ENCODE measurements at regions not wholly inside any gene's neighbourhood (a gene's known extent, or its start where the extent isn't known, plus 50 kb on each side); places are given as distances from the start of the nearest gene placed in this dataset.

DNA sequence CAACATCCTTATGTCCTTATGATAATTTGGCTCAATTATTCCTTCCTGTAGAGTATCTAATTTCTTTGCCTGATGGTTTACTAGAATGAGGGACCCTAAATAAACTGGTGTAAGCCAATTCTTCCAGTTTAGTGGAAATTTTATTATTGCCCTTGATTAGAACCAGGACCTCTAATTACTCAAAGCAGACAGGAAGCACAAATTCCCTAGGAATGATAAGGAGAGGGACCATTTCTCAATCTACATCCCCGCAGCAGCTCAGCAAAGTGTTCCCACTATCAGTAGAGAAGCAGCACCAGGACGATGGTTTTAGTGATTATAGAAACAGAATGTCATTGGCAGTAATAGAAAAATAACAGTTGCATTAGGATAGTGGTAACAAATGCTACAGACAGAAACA lies 97.1 kb downstream of the PLPPR4 start:
- Histone ChIP-seq H3K27me3 (no peaks in the 10 kb centered on the region), H3K4me1 (no peaks in the 10 kb centered on the region), H3K27ac (no peak overlapping the region), H3K9me3 (no peaks in the 10 kb centered on the region), H3K4me3 (no peak overlapping the region), H3K36me3 (no peaks in the 10 kb centered on the region)
- DNase-seq: no peak
- WGBS, 2 donors: 62 to 76% methylated on average over 2 of the region's 2 CpGs
- no peak for TF ChIP-seq POLR2A (IDR thresholded peaks at IDR 0.05)
- TF ChIP-seq, protein P1, sequence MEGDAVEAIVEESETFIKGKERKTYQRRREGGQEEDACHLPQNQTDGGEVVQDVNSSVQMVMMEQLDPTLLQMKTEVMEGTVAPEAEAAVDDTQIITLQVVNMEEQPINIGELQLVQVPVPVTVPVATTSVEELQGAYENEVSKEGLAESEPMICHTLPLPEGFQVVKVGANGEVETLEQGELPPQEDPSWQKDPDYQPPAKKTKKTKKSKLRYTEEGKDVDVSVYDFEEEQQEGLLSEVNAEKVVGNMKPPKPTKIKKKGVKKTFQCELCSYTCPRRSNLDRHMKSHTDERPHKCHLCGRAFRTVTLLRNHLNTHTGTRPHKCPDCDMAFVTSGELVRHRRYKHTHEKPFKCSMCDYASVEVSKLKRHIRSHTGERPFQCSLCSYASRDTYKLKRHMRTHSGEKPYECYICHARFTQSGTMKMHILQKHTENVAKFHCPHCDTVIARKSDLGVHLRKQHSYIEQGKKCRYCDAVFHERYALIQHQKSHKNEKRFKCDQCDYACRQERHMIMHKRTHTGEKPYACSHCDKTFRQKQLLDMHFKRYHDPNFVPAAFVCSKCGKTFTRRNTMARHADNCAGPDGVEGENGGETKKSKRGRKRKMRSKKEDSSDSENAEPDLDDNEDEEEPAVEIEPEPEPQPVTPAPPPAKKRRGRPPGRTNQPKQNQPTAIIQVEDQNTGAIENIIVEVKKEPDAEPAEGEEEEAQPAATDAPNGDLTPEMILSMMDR (IDR thresholded peaks at IDR 0.05): no peak
- intact Hi-C loops (cut with DNase I): no loop called here

DNA sequence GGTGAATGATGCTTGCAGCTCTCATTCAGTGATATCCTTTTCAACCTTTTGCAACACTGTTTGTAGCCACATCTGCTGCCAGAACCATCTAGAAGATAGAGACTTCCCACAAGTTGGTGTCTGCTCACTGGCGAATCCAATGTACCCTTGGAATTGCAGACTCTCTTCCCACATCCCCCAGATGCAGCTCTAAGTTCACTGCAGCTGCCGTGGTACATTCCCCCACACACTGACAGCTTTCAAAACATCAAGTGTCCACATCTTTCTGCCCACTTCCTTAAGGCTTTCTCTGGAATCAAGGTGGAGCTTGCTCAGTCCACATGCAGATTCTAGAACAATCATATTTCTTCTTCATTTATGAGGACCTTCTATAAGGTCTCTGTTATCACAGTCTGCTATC lies 99.2 kb downstream of the PLPPR4 start:
- no peak for DNase-seq
- TF ChIP-seq, protein P1 (IDR thresholded peaks at IDR 0.05): no peak
- Histone ChIP-seq H3K4me3 (no peak overlapping the region), H3K27me3 (no peaks in the 10 kb centered on the region), H3K27ac (no peak overlapping the region), H3K4me1 (no peaks in the 10 kb centered on the region), H3K36me3 (no peaks in the 10 kb centered on the region), H3K9me3 (no peaks in the 10 kb centered on the region)
- intact Hi-C loops (cut with DNase I): no loop called here
- 62 to 74% methylated on average over 2 of the region's 2 CpGs for WGBS, 2 donors

DNA sequence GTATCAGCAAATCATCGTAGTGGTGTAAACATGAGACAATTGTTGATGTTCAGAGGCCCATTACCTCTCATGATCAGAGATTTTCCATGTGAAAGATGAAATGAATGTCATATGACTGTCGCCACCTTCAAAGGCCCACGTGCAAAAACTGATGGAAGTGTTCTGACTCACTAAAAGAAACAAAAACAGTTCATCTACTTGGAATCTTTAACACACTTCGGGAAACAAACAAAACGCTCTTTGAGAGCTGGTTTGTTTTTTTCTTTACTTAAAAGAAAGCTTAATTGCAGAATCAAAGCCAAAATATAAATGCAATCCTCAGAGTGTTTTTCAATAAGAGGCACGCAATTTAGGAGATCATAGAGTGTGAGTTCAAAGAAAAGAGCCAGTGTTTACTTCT lies 100.8 kb downstream of the PLPPR4 start:
- no peak for DNase-seq
- H3K27me3 ChIP-seq: no peaks in the 10 kb centered on the region
- WGBS, 2 donors: 33 to 39% methylated on average over 6 of the region's 6 CpGs
- H3K4me3 ChIP-seq: no peak overlapping the region
- H3K9me3 ChIP-seq: no peaks in the 10 kb centered on the region
- H3K36me3 ChIP-seq: no peaks in the 10 kb centered on the region
- no peaks in the 10 kb centered on the region for H3K4me1 ChIP-seq
- H3K27ac ChIP-seq: no peak overlapping the region
- intact Hi-C loops (cut with DNase I): no loop called here
- TF ChIP-seq POLR2A (IDR thresholded peaks at IDR 0.05): no peak
- TF ChIP-seq, protein P1 (IDR thresholded peaks at IDR 0.05): no peak

DNA sequence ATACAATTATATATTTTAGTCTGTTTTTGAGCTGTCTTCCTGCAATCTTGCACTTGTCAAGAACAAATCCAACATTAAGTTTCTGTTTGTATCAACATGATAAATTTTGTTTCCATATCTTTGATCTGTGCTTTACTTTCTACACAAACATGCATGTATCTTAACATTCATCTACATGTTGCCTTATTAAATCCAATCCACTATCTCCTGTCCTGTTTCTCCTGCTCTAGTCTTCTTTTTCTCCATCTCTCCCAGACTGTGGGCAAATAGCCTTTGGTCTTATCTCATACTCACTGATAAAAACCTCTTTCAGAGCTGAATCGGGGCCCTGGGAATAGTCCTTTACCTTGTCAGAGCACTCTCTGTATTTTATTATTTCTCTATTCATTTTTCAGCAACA lies 101.3 kb downstream of the PLPPR4 start:
- TF ChIP-seq POLR2A (IDR thresholded peaks at IDR 0.05): no peak
- TF ChIP-seq, protein P1 (IDR thresholded peaks at IDR 0.05): no peak
- DNase-seq: no peak
- Histone ChIP-seq H3K9me3 (no peaks in the 10 kb centered on the region), H3K36me3 (no peaks in the 10 kb centered on the region), H3K27me3 (no peaks in the 10 kb centered on the region), H3K27ac (no peak overlapping the region), H3K4me1 (no peaks in the 10 kb centered on the region), H3K4me3 (no peak overlapping the region)
- intact Hi-C loops (cut with DNase I): no loop called here
- 39 to 56% methylated on average over 1 of the region's 1 CpG for WGBS, 2 donors

DNA sequence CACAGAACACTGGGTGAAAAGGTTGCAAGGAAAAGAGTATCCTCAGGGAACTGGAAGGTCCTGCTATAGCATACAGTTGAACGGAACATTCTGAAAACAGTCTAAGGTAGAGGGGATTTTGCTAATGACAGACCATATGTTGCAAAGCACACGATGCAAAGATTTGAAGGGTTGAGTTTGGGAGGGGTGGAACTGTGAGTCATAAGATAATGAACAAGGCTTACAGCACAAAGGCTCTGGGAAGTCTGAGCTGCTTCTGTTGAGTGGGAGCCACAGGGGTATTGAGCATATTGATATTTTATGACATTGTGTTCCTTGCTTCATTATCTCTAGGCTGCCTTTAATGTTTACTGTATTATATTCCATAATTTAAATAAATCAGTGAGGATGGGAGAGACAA lies 104.9 kb downstream of the PLPPR4 start:
- no peak overlapping the region for H3K4me3 ChIP-seq
- intact Hi-C loops (cut with DNase I): no loop called here
- H3K4me1 ChIP-seq: no peaks in the 10 kb centered on the region
- H3K36me3 ChIP-seq: no peaks in the 10 kb centered on the region
- no peaks in the 10 kb centered on the region for H3K9me3 ChIP-seq
- H3K27me3 ChIP-seq: no peaks in the 10 kb centered on the region
- DNase-seq: no peak
- TF ChIP-seq POLR2A (IDR thresholded peaks at IDR 0.05): no peak
- TF ChIP-seq, protein P1 (IDR thresholded peaks at IDR 0.05): no peak
- no peak overlapping the region for H3K27ac ChIP-seq
- WGBS, 2 donors: 21 to 32% methylated on average over 1 of the region's 2 CpGs
